ENCODE measurements at regions not wholly inside any gene's neighbourhood (a gene's known extent, or its start where the extent isn't known, plus 50 kb on each side); places are given as distances from the start of the nearest gene placed in this dataset.

DNA sequence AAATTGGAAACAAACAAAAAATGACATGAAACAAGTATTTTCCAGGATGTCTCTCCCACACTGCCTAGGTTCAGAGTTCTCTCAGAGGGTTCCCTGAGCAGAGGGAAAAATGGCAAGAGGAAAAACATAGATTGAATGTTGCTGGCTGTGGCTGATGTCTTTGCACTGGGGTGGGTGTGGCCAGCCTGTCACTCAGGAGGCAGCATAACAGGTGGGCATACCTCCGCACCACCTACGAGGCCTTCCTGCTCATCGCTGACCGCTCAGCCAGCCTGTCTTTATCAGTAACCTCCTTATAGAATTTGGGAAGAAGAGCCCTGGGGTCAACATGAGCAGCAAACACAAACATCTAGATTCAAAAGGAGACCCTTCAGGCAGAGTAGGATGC, 216.6 kb upstream of the UMPS start:
- no peak for DNase-seq

DNA sequence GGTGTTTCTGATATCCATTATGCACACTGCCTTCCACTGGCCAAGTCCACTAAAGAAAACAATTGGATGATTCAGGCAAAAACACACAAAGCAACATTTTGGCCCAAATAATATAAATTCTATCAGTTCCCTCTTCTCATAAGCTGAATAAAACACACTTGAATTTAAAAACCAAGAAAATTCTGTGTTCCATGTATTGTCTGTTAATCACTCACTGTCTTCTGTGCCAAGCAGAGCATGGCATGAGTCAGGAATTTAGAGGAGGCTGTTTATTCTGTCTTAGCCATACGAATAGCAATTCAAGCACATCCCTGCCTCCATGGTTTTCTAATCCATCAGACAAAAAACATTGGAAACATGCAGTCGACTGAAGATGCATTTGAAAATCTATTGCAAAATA, 215.6 kb upstream of the UMPS start:
- no peak for DNase-seq

DNA sequence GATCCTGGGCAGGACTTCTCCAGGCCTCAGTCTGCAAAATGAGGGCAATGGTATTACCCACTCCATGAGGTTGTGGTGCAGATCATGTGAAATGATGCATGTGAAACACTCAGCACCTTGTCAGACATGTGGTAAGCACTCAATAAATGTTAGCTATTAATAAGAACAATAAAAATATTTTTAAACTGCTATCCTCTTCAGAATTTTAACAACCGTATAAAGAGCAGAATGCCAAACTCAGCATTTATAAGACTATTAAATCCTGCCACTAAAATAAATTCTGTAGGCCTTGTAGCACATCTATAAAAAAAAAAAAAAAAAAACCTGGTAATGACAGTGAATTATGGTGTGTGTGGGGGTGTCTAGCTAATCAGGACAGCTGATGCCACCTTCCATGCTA, 213.9 kb upstream of the UMPS start:
- no peak for DNase-seq

DNA sequence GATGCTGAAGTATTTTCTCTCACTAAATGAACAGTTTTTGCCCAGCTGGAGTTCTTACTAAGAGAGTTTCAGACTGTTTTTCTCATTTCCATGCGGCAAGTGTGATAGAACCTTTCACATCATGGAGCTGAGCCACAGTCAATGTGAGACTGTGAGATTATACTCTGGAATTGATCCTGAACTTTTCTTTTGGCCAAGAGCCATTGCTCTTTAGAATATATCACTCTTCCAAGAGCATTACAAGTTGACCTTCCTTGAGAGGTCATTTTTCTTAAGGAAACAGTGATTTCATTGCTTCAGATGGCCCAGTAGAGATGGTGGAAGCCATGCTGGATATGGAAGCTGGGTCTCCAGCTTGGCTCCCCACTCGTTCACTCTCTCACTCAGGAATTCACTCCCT, 212.9 kb upstream of the UMPS start:
- DNase-seq = no peak

DNA sequence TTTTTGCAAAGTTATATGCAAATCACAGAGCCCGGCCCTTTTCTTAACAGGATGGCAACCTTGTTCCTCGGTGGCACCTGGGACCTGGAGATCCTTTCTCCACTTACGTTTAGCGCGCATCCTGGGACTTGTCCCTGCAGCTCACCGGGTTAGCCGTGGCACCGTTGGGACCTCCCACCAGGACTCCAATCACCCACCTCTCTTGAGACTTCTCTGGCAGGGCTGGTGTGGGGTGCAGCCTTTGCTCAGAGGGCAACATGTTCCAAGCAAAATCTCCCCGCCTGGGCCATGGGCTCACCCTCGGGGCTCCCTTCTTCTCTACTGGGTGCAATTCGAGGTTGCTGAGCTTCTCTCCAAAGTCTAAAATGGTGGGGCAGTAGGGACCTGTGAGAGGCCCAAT, 211.9 kb upstream of the UMPS start:
- DNase-seq = no peak

DNA sequence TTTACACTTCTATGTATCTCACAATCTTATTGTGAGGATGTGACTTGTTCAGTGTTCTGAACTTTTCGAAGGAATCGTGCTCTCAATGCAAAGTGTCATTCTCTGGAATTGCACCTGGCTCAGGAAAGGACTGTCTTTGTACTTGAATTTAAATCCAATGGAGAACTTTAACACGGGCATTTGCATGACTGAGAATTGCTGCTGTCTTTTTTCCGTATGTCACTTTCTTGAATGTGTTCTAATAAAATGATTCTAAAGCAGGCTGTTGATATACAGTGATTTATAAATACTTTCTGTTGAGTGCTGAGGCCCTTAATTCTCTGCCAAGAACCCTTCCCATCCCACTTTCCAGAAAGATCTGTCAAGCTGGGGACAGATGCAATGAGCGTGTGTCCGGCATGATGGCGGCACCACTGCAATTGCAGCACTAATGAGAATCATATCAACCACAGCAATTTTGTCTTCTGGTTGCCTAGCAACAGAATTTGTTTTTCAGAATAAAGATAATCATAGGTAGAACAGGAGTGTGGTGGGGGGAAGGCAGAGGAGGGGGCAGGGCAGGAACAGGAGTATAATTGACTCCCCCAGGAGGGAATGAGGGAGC, 210.6 kb upstream of the UMPS start:
- DNase-seq = no peak

DNA sequence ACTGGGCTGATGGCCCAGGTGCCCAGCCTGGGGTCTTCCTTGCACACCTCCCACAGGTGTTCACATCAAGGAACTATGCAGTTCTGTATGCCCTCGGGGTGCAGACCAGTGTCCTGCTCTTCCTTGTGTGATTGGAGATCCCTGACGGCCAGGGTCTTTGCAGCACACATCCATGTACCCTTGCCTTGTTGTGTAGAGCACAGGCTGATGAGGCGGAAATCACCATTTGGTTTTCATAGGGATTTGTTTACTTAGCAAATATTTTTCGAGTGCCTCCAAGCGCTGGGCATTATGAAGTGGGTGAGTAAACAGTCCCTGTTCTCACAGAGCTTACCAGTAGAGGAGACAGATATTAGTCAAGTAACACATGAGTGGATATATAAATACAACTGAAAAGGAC, 209.3 kb upstream of the UMPS start:
- no peak for DNase-seq

DNA sequence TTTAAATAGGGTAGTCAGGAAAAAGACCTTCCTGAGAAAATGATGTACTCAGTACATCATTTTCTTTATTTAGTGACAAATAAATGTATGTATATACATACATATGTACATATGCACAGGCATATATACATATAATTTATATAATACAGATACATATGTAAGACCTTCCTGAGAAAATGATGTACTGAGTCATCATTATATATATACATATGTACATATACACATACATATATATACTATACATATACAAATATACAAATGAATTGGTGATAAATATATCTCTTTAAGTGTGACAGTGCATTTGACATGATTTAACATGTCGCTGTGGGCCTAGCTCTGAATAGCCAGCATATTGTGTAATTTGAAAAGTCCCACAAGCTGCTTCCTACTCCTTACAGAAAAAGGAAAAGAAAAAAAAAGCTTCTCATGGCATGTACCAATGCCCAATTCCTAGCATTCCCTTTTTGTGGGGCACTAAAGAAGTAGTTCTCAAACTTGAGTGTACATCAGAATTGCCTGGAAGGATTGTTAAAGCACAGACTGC, 208.1 kb upstream of the UMPS start:
- no peak for DNase-seq

DNA sequence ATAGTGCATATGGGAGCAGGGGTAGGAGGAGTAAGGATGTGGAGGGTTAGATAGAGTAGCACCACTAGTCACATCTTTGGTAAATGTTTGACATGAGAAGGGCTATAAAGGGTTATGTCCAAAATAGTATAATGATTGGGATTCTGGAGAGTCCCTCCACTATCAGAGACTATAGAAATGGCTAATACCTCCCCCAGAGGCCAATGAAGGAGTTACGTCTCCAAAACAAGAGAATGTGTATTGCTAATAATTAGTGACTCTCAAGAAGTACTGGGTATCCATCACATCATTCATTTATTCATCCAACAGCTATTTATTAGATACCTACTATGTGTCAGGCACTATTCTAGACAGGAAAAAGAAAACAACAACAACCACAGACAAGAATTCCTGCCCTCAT, 203.7 kb upstream of the UMPS start:
- no peak for DNase-seq

DNA sequence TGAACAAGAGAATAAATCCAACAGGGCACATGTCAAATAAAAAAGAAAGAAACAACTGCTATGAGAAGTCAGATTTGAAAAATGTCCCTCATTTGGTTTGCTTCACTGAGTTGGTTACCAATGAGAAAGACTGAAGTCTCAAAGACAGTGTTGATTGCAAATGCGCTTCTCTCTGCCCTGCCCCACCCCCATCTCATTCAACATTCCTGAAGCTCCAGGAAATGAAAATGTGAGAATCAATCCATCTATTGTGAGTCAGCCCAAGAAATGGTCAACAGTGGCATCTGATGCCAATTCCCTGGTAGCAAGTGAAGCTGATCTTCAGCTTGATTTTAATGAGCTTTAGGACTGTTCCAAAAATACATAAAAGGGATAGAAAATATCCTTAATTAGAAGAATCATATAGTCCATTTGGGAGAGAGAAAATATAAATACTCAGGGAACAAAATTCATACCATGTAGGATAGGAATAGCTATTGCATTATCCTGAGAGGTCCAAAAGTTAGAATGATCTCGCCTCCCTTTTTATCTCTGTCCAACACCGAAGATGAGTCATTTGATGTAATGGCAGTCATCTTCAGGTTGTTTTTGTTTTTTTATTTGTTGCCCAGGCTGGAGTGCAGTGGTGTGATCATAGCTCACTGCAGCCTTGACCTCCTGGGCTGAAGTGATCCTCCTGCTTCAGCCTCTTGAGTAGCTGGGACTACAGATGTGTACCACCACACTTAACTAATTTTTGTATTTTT, 200.3 kb upstream of the UMPS start:
- DNase-seq = no peak

DNA sequence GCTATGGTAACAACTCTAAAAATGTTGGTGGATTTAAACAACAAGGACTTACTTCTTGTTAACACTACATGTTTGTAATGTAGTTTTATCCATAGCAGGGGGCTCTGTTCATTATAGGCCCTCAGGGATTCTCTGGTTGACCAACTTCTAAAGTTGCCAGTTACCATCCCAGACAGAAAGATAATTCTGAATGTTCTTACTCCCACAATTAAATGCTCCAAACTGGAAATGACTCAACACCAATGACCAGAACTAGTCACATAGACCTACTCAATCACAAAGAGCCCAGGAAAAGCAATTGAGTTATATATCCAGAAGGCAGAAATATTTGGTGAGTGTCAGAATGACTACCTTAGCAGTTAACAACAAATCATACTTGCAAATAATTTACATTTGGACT, 199.3 kb upstream of the UMPS start:
- no peak for DNase-seq

DNA sequence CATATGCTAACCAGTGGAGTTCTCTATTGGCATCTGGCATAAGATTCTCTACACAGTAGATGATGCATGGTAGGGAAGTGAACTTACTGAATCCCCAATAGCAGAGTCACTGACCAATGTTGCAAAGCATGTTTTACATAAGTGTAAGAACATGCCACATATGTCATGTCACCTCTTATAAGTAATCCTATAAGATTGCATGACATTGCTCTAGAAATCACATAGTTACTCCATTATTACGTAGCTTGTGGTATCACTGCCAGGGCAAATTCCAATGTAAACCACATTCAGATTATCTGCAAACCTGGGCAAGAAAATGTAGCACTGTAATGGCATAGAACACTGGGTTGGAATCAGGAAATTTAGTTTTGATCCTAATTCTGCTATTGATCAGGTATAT, 198.2 kb upstream of the UMPS start:
- DNase-seq = no peak

DNA sequence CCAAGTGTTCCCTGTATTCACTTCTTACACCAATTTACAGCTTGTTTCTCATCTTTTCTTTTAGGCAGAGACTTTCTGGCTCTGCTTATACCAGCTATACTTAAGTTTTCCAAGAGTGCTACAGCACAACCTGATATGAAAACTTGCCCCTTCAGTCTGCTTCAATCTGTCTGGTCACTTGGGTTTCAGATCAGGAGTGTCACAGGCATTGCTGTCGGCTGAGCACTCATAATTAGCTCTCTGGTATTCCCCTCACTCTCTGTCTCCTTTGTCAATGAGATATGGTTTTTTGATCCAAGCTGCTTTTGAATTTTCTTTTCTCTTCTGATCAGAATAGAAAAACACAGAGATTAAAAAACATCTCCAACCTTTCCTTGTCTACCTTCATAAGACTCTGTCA, 194.9 kb upstream of the UMPS start:
- no peak for DNase-seq

DNA sequence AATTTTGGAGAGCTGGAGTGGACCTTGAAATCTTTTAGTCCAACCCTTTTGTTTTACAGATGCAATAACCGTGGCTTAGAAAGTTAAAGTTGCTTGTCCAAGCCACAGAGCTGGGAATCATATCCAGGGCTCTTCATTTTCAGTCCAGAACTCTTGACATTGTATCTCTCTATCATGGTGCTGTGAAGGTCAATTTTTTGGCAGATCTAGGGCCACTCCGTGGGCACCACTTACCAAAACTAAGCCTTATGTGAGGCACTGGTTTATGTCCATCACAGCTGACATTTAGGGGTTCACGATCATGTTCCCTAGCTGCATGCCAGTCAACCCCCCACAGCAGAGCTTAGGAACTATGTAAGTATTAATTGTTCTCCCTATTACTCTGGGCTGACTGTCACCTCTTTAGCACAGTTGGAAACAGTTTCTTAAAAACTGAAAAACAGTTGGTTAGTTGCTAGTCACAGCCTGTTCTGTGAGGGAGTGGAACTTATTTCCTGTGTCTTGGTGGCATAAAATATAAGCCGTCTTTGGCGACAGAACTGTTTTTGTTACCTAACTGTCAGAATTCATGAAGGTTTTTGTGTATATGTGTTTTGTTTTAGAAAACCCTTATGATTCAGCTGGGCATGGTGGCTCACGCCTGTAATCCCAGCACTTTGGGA, 189.6 kb upstream of the UMPS start:
- no peak for DNase-seq

DNA sequence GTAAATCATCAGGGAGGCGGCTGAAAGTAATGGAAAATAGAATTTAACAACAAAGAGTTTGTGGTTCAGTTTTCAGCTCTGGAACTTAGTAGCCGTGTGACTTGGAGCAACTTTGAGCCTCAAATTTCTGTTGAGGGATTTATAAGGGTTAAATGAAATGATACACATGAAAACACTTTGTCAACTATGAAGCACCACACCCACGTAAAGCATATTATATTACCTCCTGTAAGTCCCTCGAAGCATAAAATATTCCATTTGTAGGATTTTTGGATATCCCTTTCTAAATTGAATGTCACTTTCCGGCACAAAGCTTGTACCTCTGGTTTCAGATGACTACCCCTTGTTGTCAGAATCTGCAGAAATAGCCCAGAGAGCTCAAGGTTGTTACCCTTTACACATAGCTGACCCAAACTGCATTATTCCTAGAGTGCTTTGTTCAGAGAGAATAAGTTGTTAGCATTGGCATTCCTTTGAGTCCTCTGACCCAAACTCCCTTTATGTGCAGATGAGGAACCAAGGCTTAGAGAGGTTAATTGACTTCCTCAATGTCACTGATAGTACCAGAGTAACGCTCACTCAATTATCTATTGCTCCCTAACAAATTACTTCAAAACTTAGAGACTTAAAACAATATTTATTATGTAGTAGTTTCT, 187.9 kb upstream of the UMPS start:
- DNase-seq = no peak

DNA sequence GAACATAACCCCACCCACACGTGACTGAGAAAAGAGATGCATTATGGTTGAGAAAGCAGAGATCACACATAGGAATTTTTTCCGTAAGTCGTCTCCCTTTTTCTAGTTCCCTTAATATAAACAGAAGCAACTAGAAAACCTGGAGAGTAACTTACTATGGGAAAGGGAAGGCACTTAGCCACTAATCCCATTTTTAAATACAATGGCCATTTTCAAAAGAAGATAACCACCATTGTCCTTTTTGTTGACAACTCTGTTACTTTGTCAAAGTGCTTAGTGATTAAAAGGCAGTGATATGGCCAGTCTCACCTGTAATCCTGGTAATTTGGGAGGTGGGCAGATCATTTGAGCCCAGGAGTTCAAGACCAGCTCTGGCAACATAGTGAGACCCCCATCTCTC, 184.4 kb upstream of the UMPS start:
- no peak for DNase-seq

DNA sequence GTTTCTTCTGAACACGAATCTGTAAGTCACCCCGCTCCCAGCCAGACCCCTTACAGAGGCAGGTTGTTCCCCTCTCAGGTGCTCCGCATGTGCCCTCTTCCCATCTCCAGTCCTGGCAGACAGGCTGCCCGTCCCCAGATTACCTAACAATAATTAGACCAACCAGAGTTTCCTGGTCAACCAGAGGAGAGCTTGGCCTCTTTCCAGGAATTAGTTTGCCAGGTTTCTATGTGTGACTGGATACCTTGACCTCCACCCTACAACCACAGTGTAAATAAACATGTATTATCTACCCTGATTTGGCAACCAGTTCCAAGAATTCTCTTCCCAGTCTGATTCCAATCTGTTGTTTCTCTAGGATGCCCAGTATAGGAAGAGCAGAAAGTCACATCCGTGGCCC, 178.0 kb upstream of the UMPS start:
- no peak for DNase-seq

DNA sequence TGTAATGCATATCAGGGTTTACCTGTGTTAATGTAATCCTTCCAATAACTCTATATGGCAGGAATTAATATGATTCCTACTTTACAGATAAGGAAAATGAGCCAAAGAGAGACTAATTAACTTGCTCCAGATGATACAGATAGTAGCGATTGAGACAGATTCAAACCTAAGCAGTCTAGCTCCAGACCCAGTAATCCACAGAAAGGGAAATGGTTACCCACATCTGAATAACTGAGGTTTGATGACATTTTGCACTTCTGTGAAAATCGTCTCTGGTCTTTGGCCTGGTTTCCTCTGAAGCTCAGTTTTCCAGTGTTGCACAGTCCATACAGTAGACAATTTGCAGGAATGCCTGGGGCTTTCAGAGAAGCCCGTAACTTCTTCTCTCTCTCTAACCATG, 177.1 kb upstream of the UMPS start:
- no peak for DNase-seq

DNA sequence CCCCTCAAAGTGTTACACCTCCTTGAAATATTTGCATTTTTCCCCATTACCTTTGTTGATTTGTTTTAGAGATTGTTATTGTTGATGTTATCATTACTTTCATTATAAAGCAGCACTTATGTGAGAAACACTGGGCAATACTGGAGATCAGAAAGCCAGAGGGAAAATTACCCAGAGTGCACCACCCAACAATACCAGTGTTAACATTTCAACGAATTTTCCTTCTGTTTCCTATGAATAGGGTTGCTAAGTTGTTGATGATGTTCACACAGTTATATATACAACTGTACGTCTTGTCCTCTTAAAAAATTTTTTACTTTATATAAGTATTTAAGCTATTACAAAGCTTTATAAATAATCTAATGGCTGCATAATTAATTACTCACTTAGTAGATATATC, 173.6 kb upstream of the UMPS start:
- no peak for DNase-seq

DNA sequence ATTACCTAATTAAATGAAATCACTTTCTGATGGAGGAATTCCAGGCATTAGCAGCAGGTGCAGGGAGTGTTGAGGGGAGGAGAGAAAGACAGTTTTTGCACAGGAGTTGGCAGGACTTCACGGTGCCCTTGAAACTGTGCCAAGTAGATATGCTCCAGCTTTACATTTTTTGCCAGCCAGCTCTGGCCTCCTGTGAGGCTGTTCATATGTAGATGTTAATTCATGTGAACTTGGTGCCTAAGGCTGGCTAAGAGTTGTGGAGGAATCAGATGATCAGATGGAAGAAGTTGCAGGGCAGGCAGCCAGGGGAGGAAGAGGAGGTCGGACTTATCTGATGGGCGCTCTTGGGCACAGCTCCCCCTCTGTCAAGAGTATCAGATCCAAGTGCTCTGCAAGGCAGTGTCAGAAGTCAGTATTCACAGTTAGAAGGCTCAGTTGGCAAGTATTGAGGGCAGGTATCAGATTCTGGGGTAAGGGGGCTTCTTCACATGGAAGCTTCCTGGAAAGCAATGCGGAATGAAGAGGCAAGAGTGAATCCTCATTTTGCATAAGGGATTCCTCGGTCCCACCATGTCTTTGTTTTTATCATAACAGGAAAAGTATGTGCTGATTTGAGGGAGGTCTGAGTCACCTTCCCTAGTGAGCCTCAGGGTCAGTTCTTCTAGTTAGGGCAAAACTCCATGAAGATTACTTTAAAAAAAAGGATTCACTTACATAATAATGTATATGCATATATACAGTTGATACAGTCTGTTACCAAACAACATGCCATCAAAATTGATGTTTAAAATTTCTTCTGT, 172.6 kb upstream of the UMPS start:
- DNase-seq = no peak

DNA sequence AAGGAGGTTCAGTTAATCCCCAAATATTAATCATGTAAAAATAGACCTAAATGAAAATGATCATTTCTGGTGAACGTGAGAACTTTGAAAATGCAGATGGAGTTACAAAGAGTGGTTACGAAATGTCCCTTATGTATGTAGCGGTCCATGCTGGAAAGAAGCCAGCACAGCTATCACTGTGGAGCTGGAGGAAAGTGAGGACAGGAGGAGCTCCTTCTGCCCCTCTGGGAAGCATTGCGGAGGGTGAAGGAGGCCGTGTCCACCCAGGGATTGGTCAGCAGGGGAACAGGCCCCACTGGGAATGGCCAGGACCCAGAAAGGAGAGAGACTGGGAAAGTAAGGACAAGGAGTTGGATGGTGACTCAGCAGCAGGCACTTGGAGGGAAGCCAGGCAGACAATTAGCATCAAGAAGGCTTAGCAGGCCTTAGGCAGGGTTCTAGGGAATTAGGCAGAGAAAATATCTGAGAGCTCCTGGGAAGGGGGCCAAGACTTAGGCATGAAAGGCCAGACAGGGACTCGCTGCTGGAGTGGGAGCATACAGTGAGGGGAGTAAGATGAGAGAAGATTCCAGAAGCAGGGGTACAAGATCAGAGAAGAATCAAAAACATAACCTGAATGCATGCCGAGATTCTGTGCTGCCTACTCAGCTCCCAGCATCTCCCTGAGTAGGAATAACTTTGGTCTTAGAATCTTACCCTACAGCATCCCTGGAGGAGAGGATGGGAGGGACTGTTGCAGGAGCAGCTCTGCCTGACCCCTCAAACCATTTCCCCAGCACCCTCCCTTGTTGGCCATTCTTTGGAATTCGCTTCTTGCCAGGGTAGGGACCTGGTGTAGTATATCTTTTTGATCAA, 171.0 kb upstream of the UMPS start:
- no peak for DNase-seq

Measured in suppressor macrophage treated with lipopolysaccharide for 1 hour (primary cell).